HG03558 (cell line): ENCODE measurements at regions not wholly inside any gene's neighbourhood (a gene's known extent, or its start where the extent isn't known, plus 50 kb on each side); places are given as distances from the start of the nearest gene placed in this dataset.
"Not testable (repeated sequence)": the region's sequence is repeated elsewhere in the genome, so short reads cannot be mapped to it uniquely, and the experiment has no call there.

ENCODE experiments used
- ATAC-seq: cut with Tn5 transposase; IDR thresholded peaks from one replicate; pipeline ENCODE4 v1.9.1; 2021; ENCODE audit warnings: moderate number of reproducible peaks; ENCODE audit not compliant: unreplicated experiment; ENCODE audit errors: extremely low read depth

GRCh38 chr3:192009903-192010302 lies 548.9 kb downstream of the PYDC2 start:
- no peak for ATAC-seq

DNA sequence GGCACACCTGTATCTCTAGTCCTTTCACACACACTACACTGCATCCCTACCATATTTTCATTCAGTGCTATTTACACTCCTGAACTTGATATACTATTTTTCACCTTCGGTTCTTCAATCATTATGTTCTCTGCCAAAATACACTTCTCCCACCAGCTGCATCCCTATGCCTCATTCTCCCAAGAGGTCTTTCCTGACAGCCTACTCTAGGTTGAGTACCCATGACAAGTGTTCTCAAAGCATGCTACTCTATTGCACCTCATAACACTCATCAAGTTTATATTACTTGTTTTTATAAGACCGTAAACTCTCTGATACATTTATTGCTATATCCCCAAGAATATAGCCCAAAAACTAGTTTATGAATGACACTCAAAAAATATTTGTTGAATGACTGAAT lies 549.5 kb downstream of the PYDC2 start:
- no peak for ATAC-seq

GRCh38 chr3:192011137-192011536 lies 550.2 kb downstream of the PYDC2 start:
- no peak for ATAC-seq

- no peak for ATAC-seq
Observed at GRCh38 chr3:192013110-192013509, 552.1 kb downstream of the PYDC2 start.

DNA sequence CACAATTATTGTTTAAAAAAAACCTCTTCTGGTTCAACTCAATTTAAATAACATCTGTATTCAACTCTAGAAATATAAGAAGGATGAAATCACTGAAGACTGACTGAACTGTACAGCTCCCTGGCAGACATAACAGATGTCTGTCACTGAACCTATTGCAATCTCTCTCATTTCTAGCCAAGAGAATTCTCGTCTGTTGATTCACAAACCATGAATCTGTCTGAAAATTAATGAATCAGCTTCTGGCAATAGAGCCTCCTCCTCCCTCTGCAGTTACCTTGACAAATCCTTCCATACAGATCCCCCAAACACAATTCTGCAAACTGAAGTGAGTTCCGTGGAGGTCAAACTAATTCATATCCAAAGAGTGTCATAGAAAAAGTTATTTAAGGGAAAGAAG lies 561.4 kb downstream of the PYDC2 start:
- no peak for ATAC-seq

GRCh38 chr3:192024751-192025150 lies 563.8 kb downstream of the PYDC2 start:
- no peak for ATAC-seq

- no peak for ATAC-seq
Observed at GRCh38 chr3:192026661-192027060, 565.7 kb downstream of the PYDC2 start.

DNA sequence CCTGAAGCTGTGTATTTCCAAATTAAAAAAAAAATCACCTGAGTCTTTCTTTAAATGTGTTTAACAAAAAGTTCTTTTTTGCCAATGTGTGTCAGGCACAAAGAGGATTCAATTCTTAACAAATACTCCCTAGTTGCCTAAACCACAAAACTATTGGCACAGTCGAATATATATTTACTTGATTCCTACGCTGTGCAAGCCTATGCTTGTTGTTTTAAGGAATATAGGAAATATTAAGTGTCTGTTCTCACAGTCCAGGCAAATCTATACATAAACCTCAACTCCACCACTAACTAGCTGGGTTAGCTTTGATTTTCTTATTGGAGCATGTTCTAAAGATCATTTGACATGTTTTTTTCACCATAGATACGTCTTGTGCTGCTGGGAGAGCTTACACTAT lies 571.0 kb downstream of the PYDC2 start:
- no peak for ATAC-seq

- ATAC-seq = no peak
Observed at GRCh38 chr3:192033246-192033645, 572.3 kb downstream of the PYDC2 start.

DNA sequence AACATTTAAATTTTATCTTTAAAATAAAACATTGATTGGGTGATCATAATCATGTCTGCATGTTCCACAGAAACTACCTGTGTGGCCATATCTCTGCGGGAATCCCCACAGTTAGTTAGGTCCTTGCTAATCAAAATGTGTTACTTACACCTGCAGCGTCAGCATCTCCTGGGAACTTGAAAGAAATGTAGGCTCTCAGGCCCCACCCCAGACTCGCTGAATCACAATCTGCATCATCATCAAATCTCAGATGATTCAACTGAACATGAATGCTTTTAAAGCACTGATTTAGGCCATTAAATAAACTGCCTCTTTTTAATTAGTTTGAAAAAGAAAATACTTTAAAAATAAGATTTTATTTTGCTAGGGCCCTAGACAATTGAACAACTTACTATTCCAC lies 577.8 kb downstream of the PYDC2 start:
- no peak for ATAC-seq

GRCh38 chr3:192039593-192039992 lies 578.6 kb downstream of the PYDC2 start:
- no peak for ATAC-seq

DNA sequence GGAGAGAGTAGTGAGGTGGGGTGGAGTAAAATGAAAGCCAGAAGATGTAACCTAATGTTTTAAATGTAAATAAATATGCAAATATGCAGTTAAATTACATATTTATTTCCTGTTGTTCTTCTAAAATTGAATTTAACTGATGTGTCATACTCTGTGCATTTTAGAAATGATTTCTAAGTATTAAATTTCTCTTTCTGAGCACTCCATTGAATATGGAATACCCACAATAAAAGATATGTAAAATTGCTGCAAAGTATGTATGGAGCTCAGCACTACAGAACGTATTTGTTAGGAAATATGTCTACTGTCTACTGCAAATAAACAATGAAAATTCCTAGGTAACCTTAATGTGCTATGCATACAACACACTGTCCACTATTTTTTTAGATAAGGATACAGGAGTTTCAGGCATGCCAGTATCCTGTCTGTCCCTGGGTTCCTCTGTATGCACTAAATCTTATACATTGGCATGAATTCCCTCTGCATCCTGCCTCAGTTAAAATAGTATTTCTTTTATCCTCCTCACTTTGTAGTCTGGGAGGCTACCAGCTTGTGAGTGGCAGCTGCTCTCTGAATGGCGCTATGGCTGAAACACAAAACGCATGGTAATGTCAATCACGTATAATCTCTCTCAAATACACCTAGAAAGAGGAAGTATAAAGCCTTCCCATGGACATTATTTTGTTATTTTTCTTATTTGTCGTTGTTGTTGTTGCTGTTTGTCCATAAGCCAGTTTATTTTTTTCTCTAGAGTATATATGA lies 579.5 kb downstream of the PYDC2 start:
- ATAC-seq = no peak

GRCh38 chr3:192042116-192042515 lies 581.2 kb downstream of the PYDC2 start:
- peak; percentile 97 for ATAC-seq

- no peak for ATAC-seq
Observed at GRCh38 chr3:192054881-192055280, 593.9 kb downstream of the PYDC2 start.

DNA sequence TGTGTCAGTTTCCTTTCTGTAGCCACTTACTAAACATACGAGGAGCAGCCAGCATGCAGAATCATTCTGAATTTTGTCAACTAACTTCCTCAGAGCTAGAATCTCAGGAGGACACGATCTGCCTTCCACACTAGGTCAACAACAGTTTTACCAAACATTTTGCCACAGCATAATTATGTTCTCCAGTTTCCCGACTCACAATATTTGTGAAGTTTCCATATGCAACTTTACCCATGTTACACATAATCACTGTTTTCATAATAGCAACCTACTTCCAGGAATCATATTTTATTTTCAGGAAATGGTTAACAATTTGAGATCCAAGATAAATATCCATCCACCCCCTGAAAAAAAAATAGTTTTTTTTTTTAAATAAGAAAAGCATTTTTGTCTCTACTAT lies 595.0 kb downstream of the PYDC2 start:
- ATAC-seq = no peak

DNA sequence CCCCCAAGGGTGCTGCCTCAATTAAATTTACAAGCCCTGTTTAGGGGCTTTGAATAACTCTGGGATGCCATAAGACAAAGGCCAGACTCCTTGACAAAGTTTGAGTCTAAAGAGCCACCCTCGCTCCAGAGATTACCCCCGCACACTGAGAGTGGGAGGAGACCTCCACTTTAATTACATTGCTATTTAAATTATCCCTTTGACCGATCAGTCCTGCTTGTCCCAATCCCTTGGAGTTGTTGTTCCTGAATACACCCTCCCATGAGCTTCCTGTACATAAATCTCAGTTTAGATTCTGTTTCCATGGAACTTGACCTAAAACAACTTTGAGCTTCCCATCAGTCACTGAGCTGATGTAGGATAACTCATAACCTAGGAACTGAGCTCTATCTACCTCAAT lies 596.3 kb downstream of the PYDC2 start:
- no peak for ATAC-seq

DNA sequence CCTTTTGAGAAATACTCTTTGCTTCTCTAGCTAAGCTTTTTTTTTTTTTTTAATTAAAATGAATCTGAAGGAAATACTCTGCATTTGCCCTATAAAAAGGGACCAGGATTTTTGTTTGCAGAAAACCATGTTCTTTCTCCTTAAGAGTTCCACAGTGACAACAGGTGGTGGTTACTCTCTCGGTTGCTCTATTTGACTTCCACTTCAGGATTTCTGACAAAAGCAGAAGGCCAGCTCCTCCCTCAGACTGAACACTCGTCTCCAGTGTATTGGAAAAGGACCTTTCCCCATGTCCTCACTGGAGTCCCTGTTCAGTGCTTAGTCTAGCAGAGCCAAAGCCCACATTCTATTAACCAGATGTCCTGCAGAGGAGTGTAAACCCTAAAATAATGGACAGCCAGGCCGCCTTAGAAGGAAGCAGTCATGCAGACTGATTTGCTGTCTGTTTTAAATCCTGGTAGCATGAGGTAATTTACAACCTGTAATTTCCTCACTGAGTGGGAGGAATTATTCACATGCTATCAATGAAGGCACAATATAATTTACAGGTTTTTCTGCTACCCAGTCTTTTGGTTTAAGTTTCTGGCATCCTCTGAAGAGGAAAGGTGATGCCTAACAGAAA lies 599.3 kb downstream of the PYDC2 start:
- no peak for ATAC-seq

- no peak for ATAC-seq
Observed at GRCh38 chr3:192061426-192061825, 600.5 kb downstream of the PYDC2 start.

DNA sequence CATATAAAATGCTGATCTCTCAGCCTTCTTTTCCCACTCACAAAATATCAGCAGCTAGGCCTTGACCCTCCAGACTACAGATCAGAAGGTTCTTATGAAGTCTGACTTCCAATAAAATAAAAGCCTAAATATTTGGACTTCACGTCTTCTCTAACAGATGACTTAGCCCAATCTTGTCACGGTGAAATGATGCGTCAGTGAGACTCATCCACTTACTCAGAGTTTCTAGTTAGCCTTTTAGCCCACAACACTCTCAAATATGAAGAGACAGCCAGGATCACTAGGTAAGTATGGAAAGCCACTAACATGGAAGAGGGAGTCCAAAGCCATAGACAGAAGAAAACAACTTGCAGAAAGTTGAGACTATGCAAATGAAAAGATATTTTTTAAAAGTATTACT lies 601.2 kb downstream of the PYDC2 start:
- ATAC-seq = no peak

- peak; percentile 45 for ATAC-seq
Observed at GRCh38 chr3:192063570-192063969, 602.6 kb downstream of the PYDC2 start.

GRCh38 chr3:192064959-192065358 lies 604.0 kb downstream of the PYDC2 start:
- ATAC-seq = no peak

DNA sequence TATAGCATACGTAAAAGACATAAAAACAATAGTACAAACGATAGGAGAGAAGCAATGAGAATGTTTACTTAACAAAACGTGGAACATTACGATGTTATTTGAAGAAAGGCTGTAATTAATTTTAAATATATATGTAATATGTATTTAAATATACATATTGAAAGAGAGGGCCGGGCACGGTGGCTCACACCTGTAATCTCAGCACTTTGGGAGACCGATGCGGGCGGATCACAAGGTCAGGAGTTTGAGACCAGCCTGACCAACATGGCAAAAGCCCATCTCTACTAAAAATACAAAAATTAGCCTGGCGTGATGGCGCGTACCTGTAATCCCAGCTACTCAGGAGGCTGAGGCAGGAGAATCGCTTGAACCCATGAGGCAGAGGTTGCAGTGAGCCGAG lies 605.3 kb downstream of the PYDC2 start:
- not testable (repeated sequence) for ATAC-seq
